NCI-H82 treated with DMSO at 0.1 percent for 48 hours (cell line): ENCODE measurements at regions not wholly inside any gene's neighbourhood (a gene's known extent, or its start where the extent isn't known, plus 50 kb on each side); places are given as distances from the start of the nearest gene placed in this dataset.

Experiments
- DNase-seq: peaks from one replicate; lab custom pipeline; 2025; ENCODE audit not compliant: unreplicated experiment; lab: John Stamatoyannopoulos, UW

DNA sequence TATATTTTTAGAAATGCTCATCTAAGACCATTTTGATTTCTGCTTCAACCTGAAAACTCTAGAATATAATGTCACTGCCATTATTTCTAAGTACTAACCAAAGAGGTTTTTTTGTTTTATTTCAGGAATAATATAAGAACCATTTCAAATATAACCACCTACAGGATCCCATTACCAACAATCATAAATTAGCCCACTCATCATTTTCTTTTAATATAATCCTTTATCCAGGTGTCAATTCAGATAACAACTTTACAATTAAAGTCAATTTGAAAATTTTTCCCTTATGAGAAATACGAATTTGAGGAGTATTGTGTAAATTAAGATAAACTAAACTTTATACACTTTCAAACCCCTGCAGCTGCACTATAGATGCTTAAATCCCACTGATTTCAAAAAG lies 1043.0 kb upstream of the CNTN5 start:
- DNase-seq, result no peak

DNA sequence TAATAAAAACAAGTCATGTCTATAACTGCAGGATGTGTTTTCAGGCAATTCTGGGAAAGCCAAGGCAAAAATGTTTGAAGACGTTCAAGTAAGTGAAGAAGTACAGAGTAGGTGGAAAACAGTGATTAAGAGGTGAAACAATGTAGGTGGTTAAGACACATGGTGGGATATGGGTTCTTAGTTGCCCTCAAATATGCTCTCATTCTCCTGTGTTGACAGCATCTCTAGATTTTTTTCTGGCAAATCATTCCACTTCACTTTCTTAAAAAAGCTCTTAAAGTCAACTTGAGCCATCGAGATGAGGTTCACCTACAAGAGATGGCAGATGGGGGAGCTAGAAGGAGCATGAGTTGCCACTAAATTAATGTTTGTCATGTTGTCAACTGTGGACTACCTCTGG lies 1041.0 kb upstream of the CNTN5 start:
- no peak for DNase-seq

DNA sequence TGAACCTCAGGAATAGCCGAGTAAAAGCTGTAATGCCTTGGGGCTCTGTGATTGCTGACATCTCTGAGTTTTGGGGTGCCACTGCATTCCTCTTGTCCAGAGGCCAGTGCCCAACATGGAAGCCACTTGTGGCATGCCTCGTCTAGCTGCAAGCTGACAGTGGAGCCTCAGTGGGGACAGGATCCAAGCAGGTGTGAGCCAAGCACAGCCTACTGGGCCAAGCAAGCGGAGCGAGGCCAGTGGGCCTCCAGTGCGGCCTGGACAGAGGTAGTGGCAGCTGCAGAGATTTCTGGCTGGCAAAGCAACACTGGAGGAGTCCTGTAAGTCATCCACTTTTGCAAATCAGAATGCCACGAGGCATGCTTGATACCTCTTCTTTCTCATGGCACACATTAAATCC lies 1038.2 kb upstream of the CNTN5 start:
- no peak for DNase-seq

DNA sequence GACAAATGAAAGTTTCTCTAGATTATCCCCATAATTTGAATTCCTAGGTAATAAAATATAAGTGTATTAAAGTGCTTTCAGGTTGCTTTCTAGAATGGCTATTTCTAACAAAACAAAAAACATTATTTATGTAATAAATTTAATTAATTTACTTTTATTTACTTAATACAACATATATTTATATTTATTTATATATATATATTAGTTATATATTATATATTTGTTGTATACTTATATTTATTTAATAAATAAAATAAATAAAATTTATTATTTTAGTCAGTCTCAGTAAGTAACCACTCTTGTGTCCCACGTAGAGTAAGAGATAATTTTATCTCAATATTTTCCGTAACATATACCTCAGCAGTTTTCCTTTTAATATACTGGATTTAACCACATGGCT lies 1031.6 kb upstream of the CNTN5 start:
- DNase-seq, result no peak

DNA sequence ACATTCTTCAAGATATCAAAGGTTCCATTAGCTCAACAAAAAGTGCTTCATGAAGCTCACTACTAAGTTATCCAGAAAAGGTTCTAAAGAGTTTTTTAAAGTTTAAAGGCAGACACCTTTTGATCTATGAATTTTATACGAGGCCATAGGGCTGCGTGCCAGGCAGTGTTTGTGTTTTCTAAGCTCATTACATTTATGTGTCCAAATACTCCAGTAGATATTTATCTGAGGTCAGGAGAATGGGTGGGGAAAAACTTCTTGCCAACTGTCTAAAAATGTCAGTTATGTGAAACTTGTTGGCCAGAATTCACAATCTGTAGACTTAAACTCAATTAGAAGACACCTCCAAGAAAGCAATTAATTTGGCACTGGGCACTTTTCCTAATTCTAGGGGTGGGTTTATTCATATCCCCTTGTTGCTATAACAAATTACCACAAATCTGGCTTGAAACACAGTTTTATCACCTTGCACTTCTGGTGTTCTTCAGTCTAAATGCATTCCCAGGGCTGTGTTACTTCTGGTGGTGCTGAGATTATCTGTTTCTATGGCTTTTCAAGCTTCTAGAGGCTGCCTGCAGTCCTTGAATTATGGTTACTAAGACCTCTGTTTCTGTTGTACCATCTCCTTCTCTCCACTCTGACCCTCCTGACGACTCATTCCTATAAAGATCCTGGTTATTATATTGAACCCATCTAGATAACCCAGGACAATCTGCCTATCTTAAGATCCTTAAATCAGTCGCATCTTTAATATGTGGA lies 1030.4 kb upstream of the CNTN5 start:
- no peak for DNase-seq

DNA sequence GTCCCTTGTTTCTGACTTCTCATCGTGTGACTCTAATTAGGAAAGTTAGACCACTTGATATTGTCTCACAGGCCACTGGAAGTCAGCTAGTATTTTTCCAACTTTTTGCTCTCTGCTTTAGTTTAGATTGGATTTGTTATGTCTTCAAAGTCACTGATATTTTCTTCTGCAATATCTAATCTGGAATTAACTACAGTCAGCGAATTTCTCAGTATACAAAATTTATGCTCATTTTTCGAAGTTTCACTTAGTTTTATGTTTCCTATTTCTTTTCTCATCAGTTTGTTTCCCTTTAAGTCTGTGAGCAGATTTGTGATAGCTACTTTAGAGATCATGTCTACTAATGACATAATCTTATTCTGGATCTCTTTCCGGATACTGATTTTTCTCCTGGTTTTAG lies 1027.2 kb upstream of the CNTN5 start:
- no peak for DNase-seq

DNA sequence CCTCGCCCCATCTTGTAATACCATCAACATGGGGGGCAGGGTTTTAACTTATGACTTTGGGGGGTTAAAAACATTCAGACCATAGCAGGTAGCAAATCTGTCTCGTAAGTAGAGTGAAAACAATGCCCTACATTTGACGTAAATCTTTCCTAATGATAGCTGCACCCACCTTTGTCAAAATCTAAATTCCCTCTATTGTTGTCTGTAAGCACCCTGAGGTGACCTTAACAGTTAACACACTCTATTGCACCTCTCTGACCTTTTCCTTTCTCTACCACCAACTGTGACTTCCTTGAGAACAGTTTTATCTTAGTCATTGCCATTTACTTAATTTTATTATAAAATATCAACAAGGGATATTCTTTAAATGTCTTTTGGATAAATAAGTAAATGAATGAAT lies 1024.9 kb upstream of the CNTN5 start:
- no peak for DNase-seq

DNA sequence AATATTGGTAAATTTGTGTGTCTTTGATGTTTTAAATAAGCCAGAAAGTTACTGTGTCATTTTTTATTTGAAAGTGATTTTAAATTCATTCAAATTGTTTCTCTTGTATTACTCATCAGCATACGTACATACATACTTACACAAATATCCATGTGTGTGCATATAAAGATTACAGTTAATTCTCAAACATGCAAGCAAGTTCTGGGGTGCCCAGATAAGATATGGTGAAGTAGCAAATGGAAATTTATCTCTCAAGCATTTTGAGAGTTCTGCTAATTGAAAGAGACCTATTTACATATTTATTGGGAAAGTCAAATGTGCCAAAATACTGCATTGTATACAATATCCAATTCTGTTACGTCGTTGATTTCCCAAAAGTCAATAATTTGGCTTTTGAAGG lies 1024.0 kb upstream of the CNTN5 start:
- no peak for DNase-seq

DNA sequence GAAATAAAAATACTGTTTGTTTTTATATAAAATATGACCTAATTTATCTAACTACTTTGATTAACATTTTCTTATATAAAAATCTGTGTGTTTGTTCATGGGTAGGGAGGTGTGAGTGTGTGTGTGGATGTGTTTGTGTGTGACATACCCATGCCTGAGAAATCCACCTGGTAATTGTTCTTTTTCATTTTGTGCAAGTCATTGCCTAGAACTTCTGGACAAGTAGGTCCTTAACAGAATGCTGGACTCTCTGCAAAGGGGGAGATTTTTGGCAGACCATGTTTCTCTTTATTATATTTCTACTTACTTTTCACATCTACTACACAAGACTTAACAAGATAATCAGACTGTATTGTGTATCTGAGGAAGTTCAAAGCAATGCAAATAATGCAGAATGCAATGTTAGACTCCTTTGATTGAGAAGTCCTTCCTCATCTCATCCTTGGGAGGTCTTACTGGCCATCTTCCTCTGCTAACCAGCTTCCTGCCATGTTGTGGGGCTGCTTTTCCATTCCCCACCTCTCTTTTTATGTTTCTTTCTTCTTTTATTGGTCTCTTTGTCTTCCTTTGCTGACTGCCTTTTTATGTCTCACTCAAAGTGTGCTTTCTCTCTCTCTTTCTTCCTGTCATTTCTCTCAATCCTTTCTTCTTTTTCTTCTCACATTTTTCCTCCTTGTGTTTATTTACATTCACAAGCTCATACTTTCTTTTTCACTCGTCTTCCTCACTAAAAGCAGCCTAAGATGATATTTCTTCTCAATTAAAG lies 1017.0 kb upstream of the CNTN5 start:
- no peak for DNase-seq

DNA sequence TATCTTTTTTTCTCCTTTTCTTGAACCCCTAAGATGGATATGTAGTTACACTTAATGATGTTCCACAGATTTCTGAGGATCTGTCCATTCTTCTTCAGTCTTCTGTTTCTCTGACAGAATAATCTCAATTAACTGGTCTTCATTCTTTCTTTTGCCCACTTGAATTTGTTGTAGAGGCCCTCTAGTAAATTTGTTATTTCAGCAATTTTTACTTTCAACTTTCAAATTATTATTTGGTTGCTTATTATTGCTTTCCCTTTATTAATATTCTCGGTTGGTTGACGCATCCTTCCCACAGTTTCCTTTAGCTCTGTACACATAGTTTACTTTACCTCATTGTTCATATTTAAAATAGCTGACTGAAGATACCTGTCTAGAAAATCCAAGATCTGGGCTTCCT lies 1013.7 kb upstream of the CNTN5 start:
- no peak for DNase-seq

DNA sequence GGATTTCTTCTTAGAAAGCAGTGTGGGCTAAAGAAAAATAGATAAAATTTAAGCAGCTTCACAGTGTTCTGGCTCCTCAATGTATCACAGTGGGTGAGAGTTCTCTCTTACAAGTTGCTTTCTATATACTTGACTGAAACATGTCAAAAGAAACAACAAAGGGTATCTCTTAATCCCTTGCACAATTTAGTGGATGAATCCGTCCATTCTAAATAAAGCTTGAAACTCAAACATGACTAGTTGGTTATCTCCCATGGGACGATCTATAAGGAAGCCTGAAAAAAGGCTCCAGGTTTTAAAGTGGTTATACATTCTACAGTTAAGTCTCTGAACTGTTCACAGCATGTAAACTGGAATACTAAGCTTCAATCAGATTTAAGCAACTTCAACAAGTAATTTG lies 993.1 kb upstream of the CNTN5 start:
- DNase-seq, result no peak

DNA sequence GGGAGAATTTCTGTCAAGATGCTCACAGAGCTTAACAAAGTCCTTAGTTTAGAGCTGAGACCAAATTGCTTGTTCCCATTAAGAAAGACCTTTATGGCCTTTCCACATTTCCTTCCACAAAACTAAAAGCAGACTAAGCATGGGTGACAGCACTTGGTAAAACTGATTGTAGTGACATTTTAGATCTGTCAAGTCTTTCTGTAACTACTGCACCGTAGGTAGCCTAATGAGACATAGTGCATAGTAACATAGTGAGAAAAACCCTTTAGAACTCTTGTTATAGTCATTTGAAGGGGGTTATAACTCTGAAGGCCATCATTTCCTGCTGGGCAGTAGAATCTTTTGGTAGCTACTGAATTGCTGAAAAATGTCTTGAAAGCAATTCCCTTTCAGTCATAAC lies 990.9 kb upstream of the CNTN5 start:
- no peak for DNase-seq

DNA sequence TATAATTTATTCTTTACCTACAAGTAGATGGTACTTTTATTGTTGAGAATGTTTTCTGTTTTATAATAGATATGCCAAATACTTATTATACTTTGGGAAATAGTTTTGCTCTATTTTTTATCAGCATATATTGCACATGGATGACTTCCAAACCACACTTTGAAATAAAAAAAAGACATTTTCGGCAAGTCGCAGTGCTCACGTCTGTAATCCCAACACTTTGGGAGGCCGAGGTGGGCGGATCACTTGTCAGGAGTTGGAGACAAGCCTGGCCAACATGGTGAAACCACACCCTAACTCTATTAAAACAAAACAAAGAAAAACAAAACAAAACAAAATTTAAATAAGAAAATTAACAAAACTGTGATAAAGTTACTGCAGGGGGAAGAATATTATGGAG lies 983.9 kb upstream of the CNTN5 start:
- no peak for DNase-seq

DNA sequence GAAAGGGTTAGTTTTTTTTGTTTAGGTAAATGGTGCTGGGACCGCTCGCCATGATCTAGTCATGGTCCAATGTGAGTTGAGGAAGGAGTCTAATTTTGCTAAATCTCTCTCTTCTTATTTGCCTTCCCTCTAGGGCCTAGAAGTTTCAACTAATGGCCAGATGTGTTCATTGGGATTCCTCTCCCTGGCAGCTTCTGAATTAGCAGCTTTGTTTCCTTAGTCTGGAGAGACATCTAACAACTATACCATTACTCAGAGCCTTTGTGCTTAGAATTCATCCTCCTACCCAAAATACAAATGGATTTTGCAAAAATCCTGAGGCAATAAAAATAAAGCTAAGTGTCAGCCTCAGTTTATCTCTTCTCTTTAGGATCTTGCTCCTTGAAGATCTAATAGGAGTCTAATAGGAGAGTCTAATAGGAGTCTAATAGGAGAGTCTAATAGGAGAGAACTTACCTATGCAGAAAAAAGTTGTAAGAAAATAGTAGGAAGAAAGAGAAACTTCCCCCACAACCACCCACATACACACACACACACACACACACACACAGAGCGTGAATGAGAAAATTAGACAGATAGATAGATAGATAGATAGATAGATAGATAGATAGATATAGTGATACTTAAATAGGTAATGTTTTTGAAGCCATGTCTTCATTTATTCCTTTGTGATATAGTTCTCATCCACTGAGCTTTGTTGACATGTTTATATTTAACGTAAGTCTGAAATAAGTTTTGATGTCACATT lies 980.5 kb upstream of the CNTN5 start:
- DNase-seq, result no peak

DNA sequence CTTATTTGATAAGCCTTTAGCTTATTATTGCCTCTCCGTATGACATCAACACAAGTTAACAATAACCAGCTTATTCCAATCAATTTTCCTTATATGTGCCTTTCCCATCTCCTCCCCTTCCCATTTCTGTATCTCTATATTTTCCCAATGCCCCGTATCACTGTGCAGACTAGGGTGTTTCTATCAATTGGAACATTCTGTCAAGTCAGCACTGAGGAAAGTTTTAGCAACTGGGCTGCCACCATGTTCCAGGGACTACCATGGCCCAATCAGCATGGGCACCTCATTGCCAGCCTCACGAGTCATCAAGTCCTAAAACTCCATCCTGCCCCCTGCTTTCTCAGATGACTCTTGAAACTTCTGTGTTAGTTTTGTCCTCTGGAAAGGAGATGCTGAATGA lies 973.1 kb upstream of the CNTN5 start:
- no peak for DNase-seq

DNA sequence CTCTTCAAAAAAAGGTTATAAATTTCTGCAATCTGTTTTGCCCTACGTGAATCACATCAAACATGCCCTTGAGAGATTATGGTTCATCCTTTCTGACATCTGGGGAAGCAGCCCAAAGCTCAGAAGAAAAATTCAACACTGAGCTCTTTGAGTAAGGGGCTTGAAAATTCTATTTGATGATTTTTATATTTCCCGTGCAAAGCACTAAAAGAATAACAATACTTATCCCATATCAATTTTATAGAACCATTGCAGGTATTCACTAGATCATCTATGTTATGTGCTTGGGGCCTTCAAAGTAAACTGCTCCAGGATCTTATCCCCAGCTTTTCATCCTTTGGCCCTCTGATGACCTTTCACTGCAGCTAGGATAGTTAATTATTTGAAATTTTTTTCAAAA lies 966.9 kb upstream of the CNTN5 start:
- no peak for DNase-seq

DNA sequence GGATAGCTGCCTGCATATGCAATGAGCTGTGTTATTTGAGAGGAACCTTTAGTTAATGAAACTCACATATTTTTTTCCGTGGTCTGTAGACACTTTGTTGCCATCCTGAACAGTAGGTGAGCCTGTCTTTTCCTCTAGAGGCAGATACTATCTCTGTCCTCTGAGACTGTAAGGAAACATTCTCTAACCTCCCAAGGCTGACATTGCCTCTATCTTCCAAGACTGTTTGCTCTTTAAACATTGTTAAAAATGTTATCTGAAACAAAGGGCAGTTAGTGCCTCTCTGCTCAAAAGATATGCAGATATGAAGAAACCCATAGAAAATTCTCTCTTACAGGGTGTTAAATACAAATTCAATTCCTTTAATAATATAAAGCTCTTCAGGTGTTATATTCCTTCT lies 963.8 kb upstream of the CNTN5 start:
- DNase-seq, result no peak

DNA sequence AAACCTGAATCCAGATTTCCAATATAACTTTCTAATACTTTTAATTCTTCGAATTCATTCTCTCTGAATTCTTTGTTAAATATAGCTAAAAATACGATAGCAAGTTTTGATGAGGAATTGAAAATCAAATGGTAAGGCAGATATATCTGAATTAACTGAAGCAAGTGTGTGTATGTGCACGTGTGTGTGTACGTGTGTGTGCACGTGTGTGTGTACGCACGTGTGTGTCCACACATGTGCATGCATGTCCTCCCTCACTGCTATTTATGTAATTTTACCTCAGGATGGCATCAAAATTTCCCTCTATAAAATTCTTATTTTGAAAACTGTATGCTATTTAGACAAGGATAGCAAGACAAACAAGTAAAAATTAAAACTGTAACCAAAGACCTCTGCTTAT lies 961.3 kb upstream of the CNTN5 start:
- DNase-seq, result no peak

DNA sequence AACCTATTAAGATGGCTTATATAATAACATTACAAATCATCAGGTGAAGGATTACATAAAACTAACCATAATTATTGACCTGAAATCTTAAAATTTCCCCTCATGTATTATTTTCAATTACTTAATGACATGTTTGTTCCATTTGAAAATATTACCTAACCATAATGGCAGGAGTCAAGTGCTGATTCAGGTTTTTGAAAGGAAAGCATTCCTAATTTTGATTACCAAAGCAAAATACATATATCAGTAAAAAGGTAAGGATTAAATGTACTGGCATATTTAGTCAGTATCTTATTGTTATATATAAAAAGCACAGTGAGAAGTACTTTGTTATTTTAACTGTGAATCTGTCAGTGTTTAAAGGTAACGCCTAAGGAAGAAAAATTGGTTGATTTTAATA lies 960.0 kb upstream of the CNTN5 start:
- DNase-seq, result no peak

DNA sequence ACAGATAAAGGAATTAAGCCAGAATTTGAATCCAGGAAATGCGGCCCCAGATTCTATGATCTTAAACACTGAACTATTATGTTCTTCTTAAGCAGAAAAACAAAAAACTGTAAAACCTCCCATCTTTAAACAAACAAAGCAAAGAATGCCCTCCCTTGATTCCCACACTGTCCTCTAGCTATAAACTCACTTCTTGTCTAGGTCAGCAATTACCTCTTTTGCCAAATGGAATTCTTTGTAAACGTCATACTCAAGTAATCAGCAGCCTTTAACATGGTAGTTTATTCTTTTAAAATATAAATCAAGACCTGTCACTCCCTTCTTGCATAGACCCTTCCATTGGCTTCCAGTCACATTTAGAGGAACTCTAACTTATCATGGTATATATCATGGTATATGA lies 958.9 kb upstream of the CNTN5 start:
- no peak for DNase-seq

DNA sequence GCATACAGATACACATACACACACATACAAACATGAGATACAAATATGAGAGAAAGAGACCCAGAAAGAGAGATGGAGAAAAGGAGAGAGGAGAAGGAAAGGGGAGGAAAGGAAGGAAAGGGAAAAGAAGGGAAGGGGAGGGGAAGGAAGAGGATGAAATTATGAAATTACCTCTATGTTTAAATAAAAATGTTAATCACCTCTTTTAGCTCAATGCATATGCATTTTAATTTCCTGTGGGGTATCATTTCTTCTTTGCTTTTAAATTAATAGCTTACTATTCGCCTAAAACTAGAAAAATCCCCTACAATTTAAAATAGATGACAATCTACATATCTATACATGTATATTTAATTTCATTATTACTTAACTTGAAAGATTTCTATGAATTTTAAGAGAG lies 958.0 kb upstream of the CNTN5 start:
- no peak for DNase-seq

DNA sequence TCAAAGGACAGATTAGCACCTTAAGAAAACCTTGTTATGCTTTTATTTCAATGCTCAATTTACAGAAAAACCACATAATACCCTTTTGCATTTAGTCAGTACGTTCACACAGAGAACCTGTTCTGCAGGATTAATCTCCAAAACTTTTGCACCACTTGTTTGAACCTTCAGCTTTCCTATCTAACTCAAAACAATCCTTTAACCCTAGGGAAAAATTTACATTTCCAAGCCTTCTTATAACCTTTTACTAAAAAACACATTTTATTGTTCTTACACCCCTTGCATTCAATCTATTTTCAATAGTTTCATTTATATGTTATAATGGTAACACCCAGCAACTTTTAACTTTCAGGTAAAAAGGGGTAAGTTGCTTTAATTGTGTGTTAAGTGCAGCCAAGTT lies 952.5 kb upstream of the CNTN5 start:
- DNase-seq, result no peak
